Inflammatory macrophage (primary cell): ENCODE measurements at regions not wholly inside any gene's neighbourhood (a gene's known extent, or its start where the extent isn't known, plus 50 kb on each side); places are given as distances from the start of the nearest gene placed in this dataset.
"Not testable (repeated sequence)": the region's sequence is repeated elsewhere in the genome, so short reads cannot be mapped to it uniquely, and the experiment has no call there.

Source experiments
- DNase-seq, 2 donors: peaks; one replicate each; pipeline ENCODE4 v3.0.0-alpha.2; 2020 to 2022

GRCh38 chr18:54662986-54663385, 71.9 kb downstream of the DYNAP start:
- no peak for DNase-seq

- not testable (repeated sequence) for DNase-seq
Observed at GRCh38 chr18:54669701-54670100, 78.7 kb downstream of the DYNAP start.

GRCh38 chr18:54671291-54671881, 80.3 kb downstream of the DYNAP start:
- peak; percentile 42 to 44 for DNase-seq

GRCh38 chr18:54672109-54672508, 81.1 kb downstream of the DYNAP start:
- no peak for DNase-seq

GRCh38 chr18:54672846-54673475, 81.9 kb downstream of the DYNAP start:
- DNase-seq = no peak

- DNase-seq = no peak
Observed at GRCh38 chr18:54673936-54674335, 82.9 kb downstream of the DYNAP start.

GRCh38 chr18:54675076-54675475, 84.0 kb downstream of the DYNAP start:
- DNase-seq = no peak

GRCh38 chr18:54679318-54680149, 88.5 kb downstream of the DYNAP start:
- peak; percentile 19 to 31 for DNase-seq

- no peak for DNase-seq
Observed at GRCh38 chr18:54684784-54685183, 93.7 kb downstream of the DYNAP start.

GRCh38 chr18:54689319-54689718, 98.3 kb downstream of the DYNAP start:
- DNase-seq = no peak

- DNase-seq = no peak
Observed at GRCh38 chr18:54690198-54690597, 99.2 kb downstream of the DYNAP start.

GRCh38 chr18:54692463-54692862, 101.4 kb downstream of the DYNAP start:
- DNase-seq = no peak

GRCh38 chr18:54696616-54697293, 105.7 kb downstream of the DYNAP start:
- DNase-seq = no peak

- DNase-seq = no peak
Observed at GRCh38 chr18:54700580-54700979, 109.5 kb downstream of the DYNAP start.

GRCh38 chr18:54702686-54703085, 111.6 kb downstream of the DYNAP start:
- no peak for DNase-seq

- no peak for DNase-seq
Observed at GRCh38 chr18:54710074-54710899, 118.0 kb upstream of the RAB27B start.

GRCh38 chr18:54710900-54711281, 117.4 kb upstream of the RAB27B start:
- no peak for DNase-seq

- no peak for DNase-seq
Observed at GRCh38 chr18:54712306-54712705, 116.0 kb upstream of the RAB27B start.

- no peak for DNase-seq
Observed at GRCh38 chr18:54712758-54713157, 115.5 kb upstream of the RAB27B start.

- DNase-seq = no peak
Observed at GRCh38 chr18:54713386-54713785, 114.9 kb upstream of the RAB27B start.

GRCh38 chr18:54714851-54715250, 113.4 kb upstream of the RAB27B start:
- no peak for DNase-seq

GRCh38 chr18:54716586-54716985, 111.7 kb upstream of the RAB27B start:
- DNase-seq = no peak
